AG04450 (cell line): ENCODE measurements at regions not wholly inside any gene's neighbourhood (a gene's known extent, or its start where the extent isn't known, plus 50 kb on each side); places are given as distances from the start of the nearest gene placed in this dataset.

Experiments used
- CTCF ChIA-PET: fragments of 300-600, 350-600 bp; formaldehyde crosslinking; extraction: SDS; loops from one replicate; lab custom pipeline; 2022; ENCODE audit warnings: antibody characterized with exemption, inconsistent platforms; lab: Charles Lee
- POLR2A ChIA-PET: fragments of 350-600 bp; formaldehyde crosslinking; extraction: SDS; loops from one replicate; lab custom pipeline; 2021; ENCODE audit warnings: antibody characterized with exemption, inconsistent platforms; lab: Yijun Ruan, JAX
- DNase-seq: peaks from one replicate; pipeline ENCODE4 v3.0.0-alpha.2; 2011; ENCODE audit warnings: low read depth, low spot score
- H3K27ac ChIP-seq: one replicate; pipeline ENCODE4 v1.5.1; 2012; ENCODE audit warnings: low read depth, low read length, control low read depth
- H3K27me3 ChIP-seq: one replicate; pipeline ENCODE4 v1.6.0; 2012; ENCODE audit warnings: low read length; ENCODE audit not compliant: control insufficient read depth, insufficient read depth
- H3K4me3 ChIP-seq: 2 replicates; pipeline ENCODE4 v1.5.1; 2011; ENCODE audit warnings: mild to moderate bottlenecking, low read depth, low read length, control low read depth
- H3K9me3 ChIP-seq: 2 replicates; pipeline ENCODE4 v1.5.1; 2012; ENCODE audit warnings: low read length; ENCODE audit not compliant: control insufficient read depth, insufficient read depth
- CTCF ChIP-seq: IDR thresholded peaks from 2 replicates; pipeline ENCODE4 v1.5.1; 2011; ENCODE audit warnings: low read depth, low read length, control low read depth, inconsistent platforms

GRCh38 chr16:81185416-81185815 lies 53.1 kb upstream of the BCO1 start:
- POLR2A ChIA-PET = no interaction called here
- DNase-seq = no peak
- CTCF ChIA-PET = interaction anchor here (4.0 kb wide), 1 partner anchor 20 kb away, joined by 26 read pairs; no protein-coding TSS in a partner anchor
- TF ChIP-seq CTCF = no peak
- no peaks in the 10 kb centered on the region for H3K9me3 ChIP-seq
- no peaks in the 10 kb centered on the region for H3K27me3 ChIP-seq
- H3K27ac ChIP-seq = no peak overlapping the region
- no peak overlapping the region for H3K4me3 ChIP-seq

GRCh38 chr16:81181013-81181720 lies 57.3 kb upstream of the BCO1 start:
- Histone ChIP-seq H3K27me3 (no peaks in the 10 kb centered on the region), H3K27ac (peak overlapping the region; percentile 78), H3K9me3 (no peaks in the 10 kb centered on the region), H3K4me3 (peak overlapping the region; percentile 11)
- peak; percentile 89 for DNase-seq
- no peak for TF ChIP-seq CTCF
- POLR2A ChIA-PET = interaction anchor here (0.6 to 1.2 kb wide), 5 partner anchors 19 to 984 kb away, joined by 3 to 13 read pairs (median 4); partner anchors contain the start of gene GAN
- CTCF ChIA-PET = interaction anchor here (0.7 to 5.6 kb wide), 2 partner anchors 24 to 174 kb away, joined by 3 to 34 read pairs; no protein-coding TSS in a partner anchor

- Histone ChIP-seq H3K27ac (peak overlapping the region; percentile 78), H3K4me3 (peak overlapping the region; percentile 11), H3K27me3 (no peaks in the 10 kb centered on the region), H3K9me3 (no peaks in the 10 kb centered on the region)
- TF ChIP-seq CTCF = no peak
- POLR2A ChIA-PET = interaction anchor here (0.6 to 1.2 kb wide), 2 partner anchors 134 to 985 kb away, joined by 4 read pairs; partner anchors contain the start of gene GAN
- DNase-seq = no peak
- CTCF ChIA-PET = interaction anchor here (5.6 kb wide), 1 partner anchor 24 kb away, joined by 34 read pairs; no protein-coding TSS in a partner anchor
These were observed 57.9 kb upstream of the BCO1 start for GRCh38 chr16:81180578-81180977.

- H3K27me3 ChIP-seq = no peaks in the 10 kb centered on the region
- ChIA-PET POLR2A (no interaction called here), CTCF (interaction anchor here (5.6 kb wide), 1 partner anchor 26 kb away, joined by 34 read pairs; no protein-coding TSS in a partner anchor)
- H3K9me3 ChIP-seq = no peaks in the 10 kb centered on the region
- no peak overlapping the region for H3K4me3 ChIP-seq
- H3K27ac ChIP-seq = no peak overlapping the region
- no peak for TF ChIP-seq CTCF
- DNase-seq = no peak
These were observed 59.3 kb upstream of the BCO1 start for GRCh38 chr16:81179219-81179618.
